IMR-90 (cell line): ENCODE measurements at regions not wholly inside any gene's neighbourhood (a gene's known extent, or its start where the extent isn't known, plus 50 kb on each side); places are given as distances from the start of the nearest gene placed in this dataset.

Experiments used
- ATAC-seq: fragments of 200-7000 bp; cut with Tn5 transposase; 2 replicates; pipeline ENCODE4 v1.9.1; 2020; ENCODE audit warnings: low read depth, mild to moderate bottlenecking, moderate library complexity
- BruUV-seq: library from RNA; stranded (reverse); fragments of 400-500 nt; replicated peaks from 2 replicates; lab custom pipeline; 2021; lab: Mats Ljungman, UMichigan
- CTCF ChIA-PET: fragments of 300-600 bp; formaldehyde crosslinking; extraction: SDS; loops from one replicate; lab custom pipeline; 2021; ENCODE audit warnings: antibody characterized with exemption; lab: Yijun Ruan, JAX
- POLR2A ChIA-PET: fragments of 300-600 bp; sonication (Branson Sonifier 250); formaldehyde crosslinking; loops from one replicate; lab custom pipeline; 2022; ENCODE audit warnings: antibody characterized with exemption; ENCODE audit not compliant: unreplicated experiment; lab: Charles Lee
- DNase-seq: peaks from one replicate; pipeline ENCODE4 v3.0.0; 2013
- H2AFZ ChIP-seq: replicated peaks from 2 replicates; pipeline ENCODE3; 2013; ENCODE audit warnings: low read length, mild to moderate bottlenecking; ENCODE audit not compliant: poor library complexity
- H2AK5ac ChIP-seq: 2 replicates; pipeline ENCODE4 v1.6.1; 2013; ENCODE audit warnings: low read depth, low read length, inconsistent platforms
- H2AK9ac ChIP-seq: replicated peaks from 2 replicates; pipeline ENCODE3; 2013; ENCODE audit warnings: mild to moderate bottlenecking, low read depth, low read length, moderate library complexity; ENCODE audit not compliant: poor library complexity
- H2BK120ac ChIP-seq: 2 replicates; pipeline ENCODE4 v1.6.1; 2013; ENCODE audit warnings: low read depth, low read length, inconsistent platforms
- H2BK15ac ChIP-seq: 3 replicates; pipeline ENCODE4 v1.6.1; 2013; ENCODE audit warnings: low read depth, low read length, inconsistent platforms
- H2BK20ac ChIP-seq: 2 replicates; pipeline ENCODE4 v1.6.1; 2013; ENCODE audit warnings: low read depth, mild to moderate bottlenecking, inconsistent platforms, low read length, moderate library complexity
- H2BK5ac ChIP-seq: 2 replicates; pipeline ENCODE4 v1.6.1; 2013; ENCODE audit warnings: mild to moderate bottlenecking, low read depth, low read length, inconsistent platforms; ENCODE audit not compliant: poor library complexity, severe bottlenecking
- H3K14ac ChIP-seq: replicated peaks from 2 replicates; pipeline ENCODE4 v1.6.1; 2013; ENCODE audit warnings: low read depth, low read length, inconsistent platforms
- H3K18ac ChIP-seq: 2 replicates; pipeline ENCODE4 v1.6.1; 2013; ENCODE audit warnings: low read depth, low read length, control low read depth
- H3K23ac ChIP-seq: 2 replicates; pipeline ENCODE4 v1.6.1; 2013; ENCODE audit warnings: low read depth, low read length, inconsistent platforms
- H3K27ac ChIP-seq: 2 replicates; pipeline ENCODE4 v1.5.1; 2013; ENCODE audit warnings: mild to moderate bottlenecking, control low read depth, low read length; ENCODE audit not compliant: insufficient read depth
- H3K27me3 ChIP-seq: 2 replicates; pipeline ENCODE4 v1.6.1; 2013; ENCODE audit warnings: low read length; ENCODE audit not compliant: control insufficient read depth, insufficient read depth
- H3K36me3 ChIP-seq: 2 replicates; pipeline ENCODE4 v1.6.1; 2013; ENCODE audit warnings: low read length, mixed read lengths; ENCODE audit not compliant: control insufficient read depth, insufficient read depth
- H3K4ac ChIP-seq: 2 replicates; pipeline ENCODE4 v1.6.1; 2013; ENCODE audit warnings: low read depth, low read length, inconsistent platforms
- H3K4me1 ChIP-seq: 2 replicates; pipeline ENCODE4 v1.6.1; 2013; ENCODE audit warnings: low read length, mixed read lengths; ENCODE audit not compliant: control insufficient read depth, insufficient read depth
- H3K4me2 ChIP-seq: 2 replicates; pipeline ENCODE4 v1.6.1; 2013; ENCODE audit warnings: low read depth, mild to moderate bottlenecking, control low read depth, low read length, moderate library complexity
- H3K4me3 ChIP-seq: 2 replicates; pipeline ENCODE4 v1.5.1; 2013; ENCODE audit warnings: low read depth, mild to moderate bottlenecking, control low read depth, low read length, moderate library complexity; ENCODE audit not compliant: insufficient read depth
- H3K56ac ChIP-seq: 2 replicates; pipeline ENCODE4 v1.6.1; 2013; ENCODE audit warnings: low read length, inconsistent platforms; ENCODE audit not compliant: insufficient read depth; ENCODE audit errors: extremely low read depth
- H3K79me1 ChIP-seq, 2 experiments: 2 replicates each; pipeline ENCODE4 v1.6.1; 2013; ENCODE audit warnings: low read length in 2 of 2, inconsistent platforms in 1 of 2, low read depth in 1 of 2
- H3K9ac ChIP-seq: 2 replicates; pipeline ENCODE4 v1.6.1; 2013; ENCODE audit warnings: low read depth, low read length, control low read depth
- H3K9me1 ChIP-seq: 2 replicates; pipeline ENCODE4 v1.6.1; 2013; ENCODE audit warnings: low read length, inconsistent platforms; ENCODE audit not compliant: insufficient read depth
- H3K9me3 ChIP-seq: 2 replicates; pipeline ENCODE4 v1.6.1; 2013; ENCODE audit warnings: low read length; ENCODE audit not compliant: control insufficient read depth, insufficient read depth
- H4K20me1 ChIP-seq: 2 replicates; pipeline ENCODE4 v1.6.1; 2013; ENCODE audit warnings: low read length, inconsistent platforms; ENCODE audit not compliant: insufficient read depth
- H4K5ac ChIP-seq: 2 replicates; pipeline ENCODE4 v1.6.1; 2013; ENCODE audit warnings: mild to moderate bottlenecking, low read depth, low read length, control low read depth
- H4K8ac ChIP-seq, 2 experiments: 2 replicates each; pipeline ENCODE4 v1.6.1; 2013; ENCODE audit warnings: low read depth in 2 of 2, low read length in 2 of 2, control low read depth in 1 of 2, inconsistent platforms in 1 of 2
- H4K91ac ChIP-seq: 2 replicates; pipeline ENCODE4 v1.6.1; 2013; ENCODE audit warnings: low read depth, low read length, inconsistent platforms; ENCODE audit not compliant: insufficient read depth
- BHLHE40 ChIP-seq: fragments of 150-350 bp; IDR thresholded peaks from 2 replicates; pipeline ENCODE4 v1.6.1; 2016; ENCODE audit warnings: mild to moderate bottlenecking, low read depth, low read length
- MAFK ChIP-seq: IDR thresholded peaks from 2 replicates; pipeline ENCODE4 v1.6.1; 2012; ENCODE audit warnings: low read depth, low read length, improper control_type of control experiment
- RAD21 ChIP-seq: IDR thresholded peaks from 2 replicates; pipeline ENCODE4 v1.6.1; 2012; ENCODE audit warnings: low read length, improper control_type of control experiment
- RFX5 ChIP-seq: IDR thresholded peaks from 2 replicates; pipeline ENCODE4 v1.8.0; 2012; ENCODE audit warnings: low read depth, mild to moderate bottlenecking, low read length, moderate library complexity
- SMC3 ChIP-seq: fragments of 150-350 bp; IDR thresholded peaks from 2 replicates; pipeline ENCODE4 v1.6.1; 2016; ENCODE audit warnings: low read depth, mild to moderate bottlenecking, antibody characterized with exemption, low read length, moderate library complexity
- dilution Hi-C: fragments of 300-500 bp; cut with HindIII; formaldehyde crosslinking; loops from one replicate; pipeline ENCODE4 v1.14.3; 2018; ENCODE audit warnings: low sequenced_read_pairs; ENCODE audit not compliant: unreplicated experiment
- in situ Hi-C: fragments of 300-500 bp; cut with MboI; formaldehyde crosslinking; loops from 3 replicates; pipeline ENCODE4 v1.14.3; 2019; ENCODE audit warnings: low sequenced_read_pairs, inconsistent platforms, mixed read lengths
- intact Hi-C: fragments of 100-400 bp; cut with micrococcal nuclease; formaldehyde crosslinking; loops from 2 replicates; pipeline ENCODE4 v1.10.0; 2022
- TF ChIP-seq, protein P1 (sequence below): conservative IDR thresholded peaks from 2 replicates; pipeline ENCODE4 v1.5.1; 2012; ENCODE audit warnings: mild to moderate bottlenecking, low read depth, low read length, improper control_type of control experiment
- TF ChIP-seq, protein P2 (sequence below): fragments of 150-350 bp; IDR thresholded peaks from 2 replicates; pipeline ENCODE4 v1.6.1; 2016; ENCODE audit warnings: low read depth, mild to moderate bottlenecking, low read length, moderate library complexity, borderline replicate concordance

DNA sequence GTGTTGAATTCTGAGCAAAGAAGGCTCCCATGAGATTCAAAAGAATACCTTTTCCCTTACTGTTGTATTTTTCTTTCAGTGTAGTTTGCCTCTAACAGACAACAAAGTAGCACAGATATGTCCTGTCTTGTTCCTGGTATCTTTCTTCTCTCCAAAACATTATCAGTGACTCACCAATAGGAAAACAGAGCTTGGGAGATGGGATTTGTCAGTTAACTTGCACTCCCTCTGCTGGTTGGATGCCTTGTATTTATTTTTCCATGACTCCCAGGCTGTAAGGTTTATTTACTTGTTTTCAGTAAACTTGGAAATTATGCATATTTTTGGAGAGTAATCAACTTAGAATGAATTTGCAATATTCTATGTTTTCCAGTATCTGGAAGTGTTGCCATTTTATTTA lies 129.7 kb downstream of the SAMD9 start:
- Histone ChIP-seq H3K4me3 (no peak overlapping the region), H3K4me1 (peaks cover 7% of the 10 kb centered on the region), H2BK15ac (no peak overlapping the region), H3K18ac (peak overlapping the region; percentile 81; the same call in 1 of the 2 replicates), H3K4ac (peak overlapping the region; percentile 65; the same call in 1 of the 2 replicates), H4K91ac (peak overlapping the region; percentile 72; the same call in 1 of the 2 replicates), H3K4me2 (peak overlapping the region; percentile 33; the same call in 1 of the 2 replicates), H3K27me3 (no peaks in the 10 kb centered on the region), H3K23ac (peak overlapping the region; percentile 55; the same call in 1 of the 2 replicates), H2AK9ac (no peak overlapping the region), H2BK20ac (0 out of 2 replicates have a peak overlapping the region, but pooled peaks have one; percentile 5), H3K27ac (no peak overlapping the region), H3K9me1 (no peaks in the 10 kb centered on the region), H2AK5ac (no peak overlapping the region), H2BK5ac (peak overlapping the region; percentile 92), H3K36me3 (no peaks in the 10 kb centered on the region), H2AFZ (no peak overlapping the region), H4K5ac (peak overlapping the region; percentile 25; the same call in 1 of the 2 replicates), H4K8ac (peak overlapping the region; percentile 35 to 48; a peak in 2 of 4 replicates), H2BK120ac (peak overlapping the region; percentile 75; the same call in 1 of the 2 replicates), H3K14ac (no peak overlapping the region), H3K9ac (no peak overlapping the region), H3K56ac (no peak overlapping the region), H3K79me1 (no peaks in the 10 kb centered on the region), H4K20me1 (no peaks in the 10 kb centered on the region), H3K9me3 (no peaks in the 10 kb centered on the region)
- ChIA-PET POLR2A (no interaction called here), CTCF (interaction anchor here (1.4 to 1.5 kb wide), 2 partner anchors 14 to 23 kb away, joined by 3 to 5 read pairs; no protein-coding TSS in a partner anchor)
- DNase-seq (peak; percentile 78), ATAC-seq (peak; percentile 64)
- TF ChIP-seq, protein P1, sequence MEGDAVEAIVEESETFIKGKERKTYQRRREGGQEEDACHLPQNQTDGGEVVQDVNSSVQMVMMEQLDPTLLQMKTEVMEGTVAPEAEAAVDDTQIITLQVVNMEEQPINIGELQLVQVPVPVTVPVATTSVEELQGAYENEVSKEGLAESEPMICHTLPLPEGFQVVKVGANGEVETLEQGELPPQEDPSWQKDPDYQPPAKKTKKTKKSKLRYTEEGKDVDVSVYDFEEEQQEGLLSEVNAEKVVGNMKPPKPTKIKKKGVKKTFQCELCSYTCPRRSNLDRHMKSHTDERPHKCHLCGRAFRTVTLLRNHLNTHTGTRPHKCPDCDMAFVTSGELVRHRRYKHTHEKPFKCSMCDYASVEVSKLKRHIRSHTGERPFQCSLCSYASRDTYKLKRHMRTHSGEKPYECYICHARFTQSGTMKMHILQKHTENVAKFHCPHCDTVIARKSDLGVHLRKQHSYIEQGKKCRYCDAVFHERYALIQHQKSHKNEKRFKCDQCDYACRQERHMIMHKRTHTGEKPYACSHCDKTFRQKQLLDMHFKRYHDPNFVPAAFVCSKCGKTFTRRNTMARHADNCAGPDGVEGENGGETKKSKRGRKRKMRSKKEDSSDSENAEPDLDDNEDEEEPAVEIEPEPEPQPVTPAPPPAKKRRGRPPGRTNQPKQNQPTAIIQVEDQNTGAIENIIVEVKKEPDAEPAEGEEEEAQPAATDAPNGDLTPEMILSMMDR = peak; percentile 52
- TF ChIP-seq BHLHE40 (no peak), RAD21 (peak; percentile 58), MAFK (no peak), RFX5 (no peak), SMC3 (peak; percentile 51)
- TF ChIP-seq, protein P2, sequence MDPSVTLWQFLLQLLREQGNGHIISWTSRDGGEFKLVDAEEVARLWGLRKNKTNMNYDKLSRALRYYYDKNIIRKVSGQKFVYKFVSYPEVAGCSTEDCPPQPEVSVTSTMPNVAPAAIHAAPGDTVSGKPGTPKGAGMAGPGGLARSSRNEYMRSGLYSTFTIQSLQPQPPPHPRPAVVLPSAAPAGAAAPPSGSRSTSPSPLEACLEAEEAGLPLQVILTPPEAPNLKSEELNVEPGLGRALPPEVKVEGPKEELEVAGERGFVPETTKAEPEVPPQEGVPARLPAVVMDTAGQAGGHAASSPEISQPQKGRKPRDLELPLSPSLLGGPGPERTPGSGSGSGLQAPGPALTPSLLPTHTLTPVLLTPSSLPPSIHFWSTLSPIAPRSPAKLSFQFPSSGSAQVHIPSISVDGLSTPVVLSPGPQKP = no peak
- dilution Hi-C loops (no loop called here), in situ Hi-C loops (no loop called here), intact Hi-C loops (loop anchor here (2.0 to 5.0 kb wide), 2 partner anchors 67 to 291 kb away; no protein-coding TSS in a partner anchor)
- no TSS peak for BruUV-seq
